Thyroid gland (tissue), 4 donors: ENCODE measurements at regions not wholly inside any gene's neighbourhood (a gene's known extent, or its start where the extent isn't known, plus 50 kb on each side); places are given as distances from the start of the nearest gene placed in this dataset.

Experiments
- DNase-seq, 2 donors: peaks; one replicate each; pipeline ENCODE4 v3.0.0-alpha.2; 2019
- H3K27ac ChIP-seq, 3 donors: fragments of 200-600 bp; sonication (generic); 1 replicate in 2 of 3; 2 replicates in 1 of 3; pipeline ENCODE4 v1.5.1; 2016 to 2019; ENCODE audit warnings: mild to moderate bottlenecking in 1 of 3, moderate library complexity in 1 of 3
- H3K27me3 ChIP-seq: fragments of 200-600 bp; sonication (generic); one replicate; pipeline ENCODE4 v1.5.1; 2019
- H3K36me3 ChIP-seq, 2 donors: fragments of 200-600 bp; sonication (generic); one replicate each; pipeline ENCODE4 v1.5.1; 2016 to 2019
- H3K4me1 ChIP-seq, 2 donors: fragments of 200-600 bp; sonication (generic); one replicate each; pipeline ENCODE4 v1.5.1; 2017 to 2019
- H3K4me3 ChIP-seq, 3 donors: fragments of 200-600 bp; sonication (generic); replicated peaks in 1 of 3; 1 replicate in 2 of 3; 2 replicates in 1 of 3; pipeline ENCODE4 v1.5.1; 2016; ENCODE audit warnings: mild to moderate bottlenecking in 1 of 3
- H3K9me3 ChIP-seq: fragments of 200-600 bp; sonication (generic); one replicate; pipeline ENCODE4 v1.5.1; 2017
- POLR2A ChIP-seq, 2 donors: fragments of 450-650 bp; IDR thresholded peaks; one replicate each; pipeline ENCODE4 v1.6.1; 2017; ENCODE audit warnings: antibody characterized with exemption in 2 of 2, mild to moderate bottlenecking in 2 of 2, moderate library complexity in 1 of 2
- WGBS, 2 donors: methylation state at CpG; one replicate each; pipeline ENCODE4 v1.1.5; 2017; 5-methylcytosine and 5-hydroxymethylcytosine counted together
- intact Hi-C: fragments of 100-400 bp; cut with DNase I; formaldehyde crosslinking; loops from one replicate; pipeline ENCODE4 v1.15.1; 2023
- TF ChIP-seq, protein P1 (sequence below), 6 experiments: fragments of 200-600 bp in 3 of 6; fragments of 450-650 bp in 3 of 6; sonication (generic) in 3 of 6; IDR thresholded peaks; one replicate each; pipeline ENCODE4 v1.5.1; 2016 to 2019; ENCODE audit warnings: antibody characterized with exemption in 6 of 6, mild to moderate bottlenecking in 2 of 6, inconsistent platforms in 1 of 6, moderate library complexity in 1 of 6

DNA sequence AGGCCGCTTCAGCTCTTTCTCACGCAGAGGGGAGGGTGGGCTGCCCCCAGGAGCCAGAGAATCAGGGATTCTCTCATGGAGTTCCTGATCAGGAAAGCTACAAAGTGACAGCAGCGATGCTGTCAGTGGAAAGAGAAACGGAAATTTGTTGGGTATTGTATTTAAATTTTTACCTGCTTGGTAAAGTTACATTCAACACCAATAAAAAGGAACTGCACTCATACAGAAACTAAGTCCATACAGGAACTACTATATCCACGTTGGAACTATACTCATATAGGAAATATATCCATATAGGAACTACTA, 325.5 kb upstream of the IRX4 start:
- no peaks in the 10 kb centered on the region for H3K9me3 ChIP-seq
- no peak overlapping the region for H3K27ac ChIP-seq
- WGBS, 2 donors: 36 to 47% methylated on average over 5 of the region's 5 CpGs
- H3K27me3 ChIP-seq: no peaks in the 10 kb centered on the region
- intact Hi-C loops: no loop called here
- TF ChIP-seq, protein P1, sequence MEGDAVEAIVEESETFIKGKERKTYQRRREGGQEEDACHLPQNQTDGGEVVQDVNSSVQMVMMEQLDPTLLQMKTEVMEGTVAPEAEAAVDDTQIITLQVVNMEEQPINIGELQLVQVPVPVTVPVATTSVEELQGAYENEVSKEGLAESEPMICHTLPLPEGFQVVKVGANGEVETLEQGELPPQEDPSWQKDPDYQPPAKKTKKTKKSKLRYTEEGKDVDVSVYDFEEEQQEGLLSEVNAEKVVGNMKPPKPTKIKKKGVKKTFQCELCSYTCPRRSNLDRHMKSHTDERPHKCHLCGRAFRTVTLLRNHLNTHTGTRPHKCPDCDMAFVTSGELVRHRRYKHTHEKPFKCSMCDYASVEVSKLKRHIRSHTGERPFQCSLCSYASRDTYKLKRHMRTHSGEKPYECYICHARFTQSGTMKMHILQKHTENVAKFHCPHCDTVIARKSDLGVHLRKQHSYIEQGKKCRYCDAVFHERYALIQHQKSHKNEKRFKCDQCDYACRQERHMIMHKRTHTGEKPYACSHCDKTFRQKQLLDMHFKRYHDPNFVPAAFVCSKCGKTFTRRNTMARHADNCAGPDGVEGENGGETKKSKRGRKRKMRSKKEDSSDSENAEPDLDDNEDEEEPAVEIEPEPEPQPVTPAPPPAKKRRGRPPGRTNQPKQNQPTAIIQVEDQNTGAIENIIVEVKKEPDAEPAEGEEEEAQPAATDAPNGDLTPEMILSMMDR (IDR thresholded peaks at IDR 0.05): no peak
- H3K4me3 ChIP-seq: no peak overlapping the region
- H3K36me3 ChIP-seq: no peaks in the 10 kb centered on the region
- DNase-seq: no peak
- no peaks in the 10 kb centered on the region for H3K4me1 ChIP-seq

DNA sequence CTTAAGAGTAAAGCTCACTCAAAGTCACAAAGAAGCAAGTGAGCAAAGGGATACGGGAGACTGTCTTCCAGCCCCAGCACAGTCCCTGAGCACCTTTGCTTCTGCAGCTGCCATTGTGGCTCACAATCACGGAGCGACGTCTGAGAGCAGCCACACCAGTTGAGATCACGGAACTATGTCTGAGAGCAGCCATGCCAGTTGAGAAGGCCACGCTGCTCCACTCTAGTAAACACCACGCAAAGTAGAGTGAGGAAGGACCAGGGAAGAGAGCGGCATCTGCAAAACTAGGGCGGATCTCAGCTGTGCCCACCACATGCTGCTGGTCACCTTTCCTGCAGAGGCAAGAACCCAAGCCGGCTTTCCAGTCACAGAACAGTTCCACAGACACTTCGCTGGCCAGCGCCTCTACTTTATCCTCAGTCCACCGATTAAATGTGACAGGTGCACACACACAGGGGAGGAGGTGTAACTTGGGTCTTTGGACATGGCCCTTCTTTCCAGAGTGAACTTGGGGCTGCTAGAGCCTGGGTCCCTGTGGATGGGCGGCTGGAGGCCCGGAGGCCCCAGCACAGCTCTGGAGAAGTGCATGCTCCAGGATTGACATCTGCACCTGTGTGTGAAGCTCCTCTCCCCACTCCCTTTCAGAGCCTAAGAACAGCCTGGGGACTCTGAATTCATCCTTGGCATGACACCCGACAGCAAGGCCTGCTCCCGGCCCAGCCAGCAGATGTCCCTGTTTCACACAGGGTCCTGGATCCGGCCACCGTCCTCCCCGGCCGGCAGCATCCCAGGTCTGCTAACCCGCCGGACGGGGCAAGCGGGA, 324.9 kb upstream of the IRX4 start:
- Histone ChIP-seq H3K4me1 (no peaks in the 10 kb centered on the region), H3K36me3 (no peaks in the 10 kb centered on the region), H3K4me3 (no peak overlapping the region), H3K27ac (no peak overlapping the region), H3K9me3 (no peaks in the 10 kb centered on the region), H3K27me3 (no peaks in the 10 kb centered on the region)
- no peak for TF ChIP-seq POLR2A (IDR thresholded peaks at IDR 0.05)
- TF ChIP-seq, protein P1 (IDR thresholded peaks at IDR 0.05): peak in 1 of 6 experiments; percentile 23
- intact Hi-C loops: no loop called here
- WGBS, 2 donors: 46 to 61% methylated on average over 16 to 25 of the region's 25 CpGs
- peak; percentile 14 to 23 for DNase-seq

DNA sequence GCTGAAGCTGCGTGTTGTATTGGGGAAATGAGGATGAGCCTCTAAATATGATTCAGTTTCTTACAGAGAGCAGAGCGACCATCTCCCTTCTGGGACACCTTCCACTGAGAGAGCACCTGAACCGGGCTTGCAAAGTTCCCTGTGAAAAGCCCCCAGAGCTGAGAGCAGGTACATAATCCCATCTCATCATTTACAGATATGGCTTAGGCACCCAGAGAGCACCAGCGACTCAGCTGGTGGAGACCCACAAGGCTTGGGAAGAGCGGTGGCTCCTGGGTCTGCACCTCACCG, 324.3 kb upstream of the IRX4 start:
- no peaks in the 10 kb centered on the region for H3K27me3 ChIP-seq
- H3K36me3 ChIP-seq: no peaks in the 10 kb centered on the region
- TF ChIP-seq POLR2A (IDR thresholded peaks at IDR 0.05): no peak
- TF ChIP-seq, protein P1 (IDR thresholded peaks at IDR 0.05): no peak
- intact Hi-C loops: no loop called here
- no peak overlapping the region for H3K4me3 ChIP-seq
- no peaks in the 10 kb centered on the region for H3K9me3 ChIP-seq
- no peak overlapping the region for H3K27ac ChIP-seq
- 90 to 95% methylated on average over 6 of the region's 6 CpGs for WGBS, 2 donors
- no peak for DNase-seq
- no peaks in the 10 kb centered on the region for H3K4me1 ChIP-seq

DNA sequence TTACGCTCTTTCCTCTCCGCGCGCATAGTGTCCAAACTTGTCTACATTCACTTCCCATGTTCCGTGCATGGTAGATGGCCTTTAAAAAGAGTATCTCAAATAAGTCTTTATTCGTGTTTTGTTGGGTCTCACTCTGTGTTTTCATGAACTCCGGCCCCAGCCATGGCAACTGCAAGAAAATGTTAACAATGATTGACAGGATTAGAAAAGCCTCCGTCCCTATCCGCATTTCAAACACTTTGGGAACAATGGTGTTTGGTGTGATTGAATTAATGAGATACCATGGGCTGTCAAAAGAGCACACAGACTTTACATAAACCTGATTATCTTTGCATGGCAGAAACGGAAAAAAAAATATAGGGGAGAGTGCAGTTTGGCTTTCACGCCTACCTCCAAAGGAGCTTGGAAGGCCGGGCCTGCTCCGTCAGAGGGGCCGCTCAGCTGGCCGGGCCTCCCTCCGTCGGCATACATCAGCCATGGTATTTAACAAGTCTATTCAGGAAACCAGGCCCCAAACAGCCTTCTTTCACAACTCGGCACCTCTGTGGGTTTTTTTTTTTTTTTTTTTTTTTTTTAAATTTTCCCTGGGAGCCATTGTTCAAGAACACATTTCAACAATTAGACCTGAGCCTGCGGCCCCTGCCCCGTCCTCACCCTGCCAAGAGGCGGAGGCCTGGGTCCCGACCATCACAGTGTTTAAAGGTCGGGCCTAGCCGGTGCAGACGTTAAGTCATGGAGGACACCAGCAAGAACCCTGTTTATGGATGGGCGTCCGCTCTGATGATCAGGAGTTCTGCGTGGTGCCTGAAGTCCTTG, 323.8 kb upstream of the IRX4 start:
- intact Hi-C loops: no loop called here
- WGBS, 2 donors: 86 to 90% methylated on average over 28 of the region's 28 CpGs
- TF ChIP-seq, protein P1 (IDR thresholded peaks at IDR 0.05): no peak
- TF ChIP-seq POLR2A (IDR thresholded peaks at IDR 0.05): no peak
- H3K36me3 ChIP-seq: no peaks in the 10 kb centered on the region
- no peaks in the 10 kb centered on the region for H3K4me1 ChIP-seq
- H3K4me3 ChIP-seq: no peak overlapping the region
- no peaks in the 10 kb centered on the region for H3K9me3 ChIP-seq
- no peak overlapping the region for H3K27ac ChIP-seq
- H3K27me3 ChIP-seq: no peaks in the 10 kb centered on the region
- DNase-seq: no peak

DNA sequence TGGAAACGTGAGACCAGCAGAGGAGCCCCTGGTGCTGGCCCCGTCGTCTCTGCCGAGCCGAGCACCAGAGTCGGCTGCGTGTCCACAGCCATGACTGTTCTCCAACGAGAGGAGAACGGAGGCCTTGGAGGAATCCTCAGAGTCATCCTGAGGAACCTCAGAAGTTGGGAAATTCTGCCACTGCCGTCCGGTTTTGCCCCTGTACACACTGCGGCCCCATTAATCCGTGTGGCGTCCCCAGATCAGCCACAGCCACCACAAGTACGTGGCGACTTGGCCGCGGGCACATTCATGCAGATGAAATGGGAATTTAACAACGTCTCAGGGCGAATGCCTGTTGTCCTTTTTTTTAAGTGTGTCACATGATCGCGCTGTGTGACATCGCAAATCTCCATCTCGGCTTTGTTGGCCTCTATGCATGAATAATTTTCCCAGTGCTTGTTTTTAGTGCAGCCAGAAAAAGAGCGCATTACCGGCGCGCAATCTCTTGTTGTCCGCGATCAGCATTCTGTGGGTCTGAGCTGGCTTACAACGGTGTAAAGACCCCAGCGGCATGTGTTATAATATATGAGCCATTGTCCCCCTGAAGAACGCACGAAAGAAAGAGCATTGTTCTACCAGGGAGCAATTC, 323.0 kb upstream of the IRX4 start:
- TF ChIP-seq, protein P1 (IDR thresholded peaks at IDR 0.05): no peak
- no peak for TF ChIP-seq POLR2A (IDR thresholded peaks at IDR 0.05)
- Histone ChIP-seq H3K4me1 (no peaks in the 10 kb centered on the region), H3K27me3 (no peaks in the 10 kb centered on the region), H3K27ac (no peak overlapping the region), H3K4me3 (no peak overlapping the region), H3K9me3 (no peaks in the 10 kb centered on the region), H3K36me3 (no peaks in the 10 kb centered on the region)
- DNase-seq: no peak
- WGBS, 2 donors: 90 to 91% methylated on average over 30 to 34 of the region's 34 CpGs
- intact Hi-C loops: no loop called here
